ENCODE measurements at regions not wholly inside any gene's neighbourhood (a gene's known extent, or its start where the extent isn't known, plus 50 kb on each side); places are given as distances from the start of the nearest gene placed in this dataset.

DNA sequence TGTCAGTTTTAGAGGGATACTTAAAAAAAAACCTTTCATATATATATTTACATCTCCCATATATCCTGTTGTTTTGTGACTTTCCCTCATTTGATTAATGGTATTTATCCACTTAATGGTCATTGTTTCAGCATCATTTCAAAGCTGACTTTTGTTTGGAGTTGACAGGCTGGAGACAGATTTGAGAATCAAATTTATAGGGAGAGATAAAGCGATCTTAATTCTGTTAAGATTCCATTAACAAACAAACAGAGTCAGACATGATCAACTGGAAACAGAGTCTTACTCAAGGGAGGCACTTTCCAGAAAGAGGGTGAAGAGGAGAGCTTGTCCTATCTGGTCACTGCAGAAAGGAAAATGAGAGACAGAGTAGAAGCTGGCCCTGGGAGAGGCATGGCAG is 283.4 kb downstream of the TTLL7 start:
- DNase-seq (ENCODE audit: low read depth) = no peak
- no peak overlapping the region for H3K4me3 ChIP-seq (ENCODE audit: low read length)
- TF ChIP-seq, protein P1, sequence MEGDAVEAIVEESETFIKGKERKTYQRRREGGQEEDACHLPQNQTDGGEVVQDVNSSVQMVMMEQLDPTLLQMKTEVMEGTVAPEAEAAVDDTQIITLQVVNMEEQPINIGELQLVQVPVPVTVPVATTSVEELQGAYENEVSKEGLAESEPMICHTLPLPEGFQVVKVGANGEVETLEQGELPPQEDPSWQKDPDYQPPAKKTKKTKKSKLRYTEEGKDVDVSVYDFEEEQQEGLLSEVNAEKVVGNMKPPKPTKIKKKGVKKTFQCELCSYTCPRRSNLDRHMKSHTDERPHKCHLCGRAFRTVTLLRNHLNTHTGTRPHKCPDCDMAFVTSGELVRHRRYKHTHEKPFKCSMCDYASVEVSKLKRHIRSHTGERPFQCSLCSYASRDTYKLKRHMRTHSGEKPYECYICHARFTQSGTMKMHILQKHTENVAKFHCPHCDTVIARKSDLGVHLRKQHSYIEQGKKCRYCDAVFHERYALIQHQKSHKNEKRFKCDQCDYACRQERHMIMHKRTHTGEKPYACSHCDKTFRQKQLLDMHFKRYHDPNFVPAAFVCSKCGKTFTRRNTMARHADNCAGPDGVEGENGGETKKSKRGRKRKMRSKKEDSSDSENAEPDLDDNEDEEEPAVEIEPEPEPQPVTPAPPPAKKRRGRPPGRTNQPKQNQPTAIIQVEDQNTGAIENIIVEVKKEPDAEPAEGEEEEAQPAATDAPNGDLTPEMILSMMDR (conservative IDR thresholded peaks at IDR 0.05; ENCODE audit: low read length) = no peak

GRCh38 chr1:83709662-83710061 is 289.3 kb downstream of the TTLL7 start:
- TF ChIP-seq, protein P1 (conservative IDR thresholded peaks at IDR 0.05; ENCODE audit: low read length) = no peak
- DNase-seq (ENCODE audit: low read depth) = no peak
- H3K4me3 ChIP-seq (ENCODE audit: low read length) = no peak overlapping the region

DNA sequence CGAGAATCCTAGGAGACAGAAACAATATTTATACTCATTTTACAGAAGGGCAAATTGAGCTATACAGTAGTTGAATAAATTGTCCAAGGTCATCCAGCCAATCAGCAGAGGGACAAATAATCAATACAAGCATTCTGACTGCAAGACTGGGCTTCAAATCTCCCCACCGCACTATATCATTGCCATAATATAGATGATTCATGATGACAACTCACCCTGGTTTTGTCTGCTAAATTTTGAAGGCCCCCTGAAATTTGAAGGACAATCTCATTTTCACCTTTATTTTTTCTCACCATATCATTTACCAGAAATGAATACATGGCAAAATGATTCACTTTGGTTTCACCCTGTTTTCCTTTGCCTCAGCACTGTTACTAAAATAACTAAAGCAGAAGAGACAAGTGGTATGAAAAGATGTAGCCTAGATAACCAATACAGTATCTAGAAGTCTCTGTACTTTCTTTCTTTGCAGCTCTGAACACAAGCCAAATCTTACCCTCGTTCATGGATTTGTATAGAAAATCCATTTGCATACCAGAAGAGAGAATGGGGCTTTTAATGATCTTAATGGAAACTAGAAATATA is 292.5 kb downstream of the TTLL7 start:
- no peak for DNase-seq (ENCODE audit: low read depth)
- TF ChIP-seq, protein P1 (conservative IDR thresholded peaks at IDR 0.05; ENCODE audit: low read length) = no peak
- no peak overlapping the region for H3K4me3 ChIP-seq (ENCODE audit: low read length)

GRCh38 chr1:83705091-83705490 is 293.8 kb downstream of the TTLL7 start:
- peak; percentile 42 for DNase-seq (ENCODE audit: low read depth)
- TF ChIP-seq, protein P1 (conservative IDR thresholded peaks at IDR 0.05; ENCODE audit: low read length) = no peak
- no peak overlapping the region for H3K4me3 ChIP-seq (ENCODE audit: low read length)

- TF ChIP-seq, protein P1 (conservative IDR thresholded peaks at IDR 0.05; ENCODE audit: low read length) = no peak
- DNase-seq (ENCODE audit: low read depth) = no peak
- H3K4me3 ChIP-seq (ENCODE audit: low read length) = no peak overlapping the region
These were observed 294.6 kb downstream of the TTLL7 start for GRCh38 chr1:83704350-83704749.

GRCh38 chr1:83702356-83702755 is 296.6 kb downstream of the TTLL7 start:
- TF ChIP-seq, protein P1 (conservative IDR thresholded peaks at IDR 0.05; ENCODE audit: low read length) = no peak
- no peak overlapping the region for H3K4me3 ChIP-seq (ENCODE audit: low read length)
- no peak for DNase-seq (ENCODE audit: low read depth)

DNA sequence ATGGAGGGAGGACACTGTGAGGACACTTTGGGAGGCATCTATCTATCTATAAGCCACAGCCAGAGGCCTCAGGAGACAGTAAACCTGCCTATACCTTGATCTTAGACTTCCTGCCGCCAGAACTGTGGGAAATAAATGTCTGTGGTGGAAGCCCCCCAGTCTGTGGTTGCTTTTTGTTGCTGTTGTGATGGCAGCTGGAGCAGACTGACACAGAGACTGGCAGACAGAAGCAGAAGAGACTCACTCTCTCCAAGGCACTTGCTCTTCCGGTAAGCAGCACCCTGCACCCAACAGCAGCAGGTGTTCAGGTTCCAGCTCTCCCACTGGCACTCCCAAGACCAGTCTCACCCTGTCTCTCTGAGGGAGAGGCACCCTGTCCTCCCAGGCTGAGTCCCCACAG is 297.6 kb downstream of the TTLL7 start:
- TF ChIP-seq, protein P1 (conservative IDR thresholded peaks at IDR 0.05; ENCODE audit: low read length) = no peak
- H3K4me3 ChIP-seq (ENCODE audit: low read length) = no peak overlapping the region

More for the DNA sequence above, 297.6 kb downstream of the TTLL7 start:
- DNase-seq (ENCODE audit: low read depth) = no peak
